GM18858 (cell line): ENCODE measurements at regions not wholly inside any gene's neighbourhood (a gene's known extent, or its start where the extent isn't known, plus 50 kb on each side); places are given as distances from the start of the nearest gene placed in this dataset.
A peak's percentile ranks its signal among the peaks of the same experiment; 100 is the strongest.
"Not testable (repeated sequence)": the region's sequence is repeated elsewhere in the genome, so short reads cannot be mapped to it uniquely, and the experiment has no call there.

ENCODE experiments used
- ATAC-seq: cut with Tn5 transposase; IDR thresholded peaks from one replicate; pipeline ENCODE4 v1.9.1; 2021; ENCODE audit not compliant: unreplicated experiment

DNA sequence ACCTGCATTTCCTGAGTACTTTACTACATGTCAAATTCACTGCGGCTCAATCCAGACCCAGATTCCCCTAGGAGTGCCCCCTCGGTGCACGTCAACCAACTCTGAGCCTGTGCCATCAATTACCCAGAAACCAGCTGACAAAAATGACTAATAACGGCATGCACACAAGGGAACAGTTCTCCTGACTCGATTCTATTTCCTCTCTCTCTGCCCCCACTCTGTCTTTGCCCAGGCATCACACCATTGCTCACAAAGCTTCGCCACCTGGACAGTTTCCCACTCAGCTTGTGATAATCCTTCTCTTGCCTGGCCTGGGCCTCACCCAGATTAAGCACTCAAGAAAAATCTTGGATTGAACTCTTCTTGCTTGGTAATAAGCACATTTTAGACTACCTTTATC, 115.3 kb upstream of the NDUFV2 start:
- no peak for ATAC-seq

DNA sequence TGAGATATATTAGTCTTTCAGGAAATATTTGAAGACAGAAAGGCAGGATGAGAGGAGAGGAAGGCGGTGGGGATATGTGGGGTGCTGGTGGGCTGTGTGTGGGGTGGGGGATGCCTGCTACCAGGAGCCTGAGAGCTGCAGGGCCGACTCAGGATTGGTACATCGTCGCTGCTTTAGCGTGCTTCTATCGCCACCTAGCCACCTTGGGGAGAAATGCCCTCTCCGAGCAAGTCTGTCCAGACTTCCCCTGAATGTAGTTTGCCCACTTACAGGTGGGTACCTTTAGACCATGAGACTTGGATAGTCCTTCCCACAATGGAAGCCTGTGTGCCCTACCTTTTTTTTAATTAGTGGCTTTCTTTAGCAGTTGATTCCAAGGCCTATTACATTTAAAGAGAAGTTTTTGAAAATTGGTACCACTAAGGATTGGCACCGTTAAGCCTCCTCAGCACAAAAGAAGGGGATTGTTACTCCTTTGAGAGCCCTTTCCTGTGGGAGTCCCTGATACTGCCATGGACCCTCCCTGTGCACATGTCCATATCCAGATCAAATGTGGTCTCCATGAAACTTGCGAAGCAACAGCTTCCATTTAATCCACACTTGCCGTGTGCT, 114.1 kb upstream of the NDUFV2 start:
- peak; percentile 72 for ATAC-seq

GRCh38 chr18:8989017-8989416, 113.5 kb upstream of the NDUFV2 start:
- ATAC-seq = no peak

DNA sequence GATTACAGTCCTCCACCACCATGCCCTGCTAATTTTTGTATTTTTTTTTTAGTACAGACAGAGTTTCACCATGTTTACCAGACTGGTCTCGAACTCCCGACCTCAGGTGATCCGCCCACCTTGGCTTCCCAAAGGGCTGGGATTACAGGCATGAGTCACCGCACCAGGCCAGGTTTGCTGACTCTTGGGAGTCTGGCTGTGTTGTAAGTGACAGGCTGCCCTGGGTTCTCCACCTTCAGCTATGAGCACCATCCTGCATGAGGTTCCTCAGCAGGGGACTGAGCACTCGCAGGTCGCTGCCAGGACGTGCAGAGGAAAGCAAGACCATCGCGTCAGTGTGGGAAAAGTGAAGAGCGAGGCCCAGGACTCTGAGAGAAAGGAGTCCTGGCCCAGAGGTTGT, 112.6 kb upstream of the NDUFV2 start:
- no peak for ATAC-seq

GRCh38 chr18:8990276-8991031, 112.0 kb upstream of the NDUFV2 start:
- no peak for ATAC-seq

DNA sequence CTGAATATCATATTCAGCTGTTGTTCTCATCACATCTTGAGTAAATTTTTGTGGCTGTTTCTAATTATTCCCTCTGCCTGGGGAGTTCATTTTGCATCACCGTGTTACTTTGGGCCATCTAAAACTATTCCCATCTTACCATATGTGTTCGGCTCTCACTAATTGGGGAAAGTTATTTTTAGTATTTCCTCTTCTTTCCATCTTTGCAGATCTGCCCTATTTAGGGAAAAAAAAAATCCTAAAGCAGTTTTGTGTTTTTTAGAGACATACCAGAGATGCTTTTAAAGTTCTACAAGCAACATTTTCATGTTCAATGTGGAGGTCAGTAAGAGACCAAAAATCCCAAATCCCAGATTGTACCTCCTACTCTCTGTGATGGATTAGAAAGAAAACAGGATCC, 111.3 kb upstream of the NDUFV2 start:
- no peak for ATAC-seq

GRCh38 chr18:8992500-8992899, 110.0 kb upstream of the NDUFV2 start:
- not testable (repeated sequence) for ATAC-seq

DNA sequence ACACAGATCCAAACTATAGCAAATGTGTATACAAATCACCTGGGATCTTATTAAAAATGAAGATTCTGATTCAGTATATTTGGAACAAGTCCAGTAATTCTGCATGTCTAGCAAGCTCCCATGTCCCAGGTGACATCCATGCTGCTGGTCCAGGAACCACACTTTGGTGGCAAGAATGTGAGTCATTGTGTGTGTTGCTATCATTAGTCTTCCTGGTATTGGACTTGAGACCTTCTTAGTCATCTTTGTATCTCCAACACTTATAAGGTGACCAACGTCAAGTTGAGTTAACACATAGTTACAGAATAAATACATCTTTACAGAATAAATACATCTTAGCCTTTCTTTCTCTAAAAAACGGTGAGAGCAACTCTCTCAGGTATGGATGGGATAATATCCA, 107.9 kb upstream of the NDUFV2 start:
- ATAC-seq = no peak

GRCh38 chr18:8995096-8995495, 107.4 kb upstream of the NDUFV2 start:
- ATAC-seq = no peak

- no peak for ATAC-seq
These were observed 105.6 kb upstream of the NDUFV2 start for GRCh38 chr18:8996771-8997432.

DNA sequence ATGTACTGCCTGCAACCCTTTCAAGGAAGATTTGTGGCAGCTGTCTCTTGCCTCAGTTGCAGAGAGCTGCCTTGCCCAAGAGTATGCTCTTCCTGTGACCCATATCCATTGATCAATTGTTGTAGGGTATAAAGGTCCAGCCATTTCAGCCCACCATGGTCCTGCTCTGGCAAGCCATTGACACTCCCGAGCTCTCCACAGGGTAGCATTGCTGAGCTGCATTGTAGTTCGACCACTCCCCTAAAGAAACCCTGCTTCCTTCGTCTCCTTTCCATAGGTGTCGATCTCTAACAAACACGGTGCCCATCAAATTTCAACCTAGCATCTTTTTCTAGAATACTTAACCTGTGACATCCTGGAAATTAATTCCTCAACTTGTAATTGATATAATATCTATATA, 104.9 kb upstream of the NDUFV2 start:
- ATAC-seq = no peak

- ATAC-seq = no peak
These were observed 103.8 kb upstream of the NDUFV2 start for GRCh38 chr18:8998481-8999217.

DNA sequence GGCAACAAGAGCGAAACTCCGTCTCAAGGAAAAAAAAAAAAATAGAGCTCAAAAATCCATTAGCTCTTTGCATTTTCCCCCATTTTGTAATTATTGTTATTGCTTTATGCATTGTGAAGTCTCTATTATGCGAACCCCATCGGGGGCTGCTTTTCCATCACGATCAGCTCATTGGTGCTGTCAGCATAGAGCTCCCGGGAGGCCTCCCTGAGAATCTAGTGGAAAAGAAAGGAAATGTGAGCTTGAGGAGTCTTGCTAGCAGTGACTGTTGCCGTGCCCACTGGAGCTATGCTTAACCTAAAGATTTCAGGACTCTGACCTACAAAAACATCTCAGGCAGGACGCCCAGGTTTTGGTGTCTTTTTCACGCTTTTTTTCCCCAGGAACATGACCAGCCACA, 102.6 kb upstream of the NDUFV2 start:
- no peak for ATAC-seq

DNA sequence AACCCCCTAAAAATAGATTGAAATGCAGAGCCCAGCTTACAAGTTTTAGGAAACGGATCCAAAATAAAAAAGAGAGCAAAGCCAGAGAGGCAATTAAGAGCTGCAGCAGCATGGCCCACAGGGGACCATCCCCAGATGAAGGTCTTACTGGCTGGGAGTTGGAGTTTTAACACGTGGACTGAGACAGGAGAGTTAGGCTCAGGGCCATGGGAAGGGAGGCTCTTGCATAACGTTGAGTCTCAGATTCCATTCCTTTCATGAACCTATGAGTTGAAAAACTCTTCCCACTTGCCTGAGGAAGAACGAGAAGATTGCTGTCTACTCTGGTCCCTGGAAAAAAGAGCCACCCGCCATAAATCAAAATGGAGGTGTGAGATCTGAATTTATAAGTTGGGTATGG, 101.8 kb upstream of the NDUFV2 start:
- no peak for ATAC-seq

DNA sequence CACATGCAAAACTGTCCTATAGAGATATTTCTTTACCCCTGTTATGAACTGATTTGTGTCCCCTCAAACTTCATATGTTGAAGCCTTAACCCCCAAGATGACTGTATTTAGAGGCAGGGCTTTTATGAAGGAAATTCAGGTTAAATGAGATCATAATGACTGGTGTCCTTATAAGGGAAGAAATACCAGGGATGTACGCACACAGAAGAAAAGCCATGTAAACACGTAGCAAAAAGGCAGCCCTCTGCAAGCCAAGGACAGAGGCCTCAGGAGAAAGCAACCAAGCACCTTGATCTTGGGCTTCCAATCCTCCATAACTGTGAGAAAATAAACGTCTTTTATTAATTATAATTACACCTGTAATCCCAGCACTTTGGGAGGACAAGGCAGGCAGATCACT, 101.3 kb upstream of the NDUFV2 start:
- no peak for ATAC-seq

DNA sequence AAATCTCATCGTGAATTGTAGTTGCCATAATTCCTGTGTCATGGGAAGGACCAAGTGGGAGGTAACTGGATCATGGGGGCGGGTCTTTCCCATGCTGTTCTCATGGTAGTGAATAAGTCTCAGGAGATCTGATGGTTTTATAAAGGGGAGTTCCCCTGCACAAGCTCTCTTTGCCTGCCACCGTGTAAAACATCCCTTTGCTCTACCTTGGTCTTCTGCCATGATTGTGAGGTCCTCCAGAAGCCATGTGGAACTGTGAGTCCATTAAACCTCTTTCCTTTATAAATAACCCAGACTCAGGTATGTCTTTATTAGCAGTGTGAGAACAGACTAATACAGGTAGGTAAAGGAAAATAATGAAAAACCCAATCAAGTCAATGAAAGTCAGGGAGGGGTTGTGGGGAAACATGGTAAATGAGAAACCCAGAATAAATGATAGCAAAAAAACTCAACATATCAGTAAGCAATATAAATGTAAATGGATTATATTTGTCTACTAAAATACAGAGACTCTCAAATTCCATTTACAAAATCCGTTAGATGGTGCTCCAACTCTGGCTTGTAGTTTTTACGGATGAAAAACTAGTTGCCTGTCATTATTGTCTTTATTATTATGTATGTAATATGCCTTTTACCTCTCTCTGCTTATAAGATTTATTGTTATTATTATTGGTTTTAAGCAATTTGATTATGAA, 98.9 kb upstream of the NDUFV2 start:
- no peak for ATAC-seq

DNA sequence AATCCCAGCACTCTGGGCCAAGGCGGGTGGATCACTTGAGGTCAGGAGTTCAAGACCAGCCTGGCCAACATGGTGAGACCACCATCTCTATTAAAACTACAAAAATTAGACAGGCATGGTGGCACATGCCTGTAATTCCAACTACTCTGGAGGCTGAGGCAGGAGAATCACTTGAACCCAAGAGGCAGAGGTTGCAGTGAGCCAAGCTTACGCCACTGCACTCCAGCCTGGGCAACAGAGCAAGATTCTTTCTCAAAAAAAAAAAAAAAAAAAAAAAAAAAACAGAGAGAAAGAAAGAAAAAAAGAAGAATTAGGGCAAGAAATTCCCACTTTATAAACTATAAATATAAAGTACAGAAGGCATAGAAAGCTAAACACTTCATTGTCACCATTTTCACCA, 98.2 kb upstream of the NDUFV2 start:
- not testable (repeated sequence) for ATAC-seq

GRCh38 chr18:9007700-9008099, 94.8 kb upstream of the NDUFV2 start:
- not testable (repeated sequence) for ATAC-seq

GRCh38 chr18:9008200-9008708, 94.2 kb upstream of the NDUFV2 start:
- ATAC-seq = no peak

DNA sequence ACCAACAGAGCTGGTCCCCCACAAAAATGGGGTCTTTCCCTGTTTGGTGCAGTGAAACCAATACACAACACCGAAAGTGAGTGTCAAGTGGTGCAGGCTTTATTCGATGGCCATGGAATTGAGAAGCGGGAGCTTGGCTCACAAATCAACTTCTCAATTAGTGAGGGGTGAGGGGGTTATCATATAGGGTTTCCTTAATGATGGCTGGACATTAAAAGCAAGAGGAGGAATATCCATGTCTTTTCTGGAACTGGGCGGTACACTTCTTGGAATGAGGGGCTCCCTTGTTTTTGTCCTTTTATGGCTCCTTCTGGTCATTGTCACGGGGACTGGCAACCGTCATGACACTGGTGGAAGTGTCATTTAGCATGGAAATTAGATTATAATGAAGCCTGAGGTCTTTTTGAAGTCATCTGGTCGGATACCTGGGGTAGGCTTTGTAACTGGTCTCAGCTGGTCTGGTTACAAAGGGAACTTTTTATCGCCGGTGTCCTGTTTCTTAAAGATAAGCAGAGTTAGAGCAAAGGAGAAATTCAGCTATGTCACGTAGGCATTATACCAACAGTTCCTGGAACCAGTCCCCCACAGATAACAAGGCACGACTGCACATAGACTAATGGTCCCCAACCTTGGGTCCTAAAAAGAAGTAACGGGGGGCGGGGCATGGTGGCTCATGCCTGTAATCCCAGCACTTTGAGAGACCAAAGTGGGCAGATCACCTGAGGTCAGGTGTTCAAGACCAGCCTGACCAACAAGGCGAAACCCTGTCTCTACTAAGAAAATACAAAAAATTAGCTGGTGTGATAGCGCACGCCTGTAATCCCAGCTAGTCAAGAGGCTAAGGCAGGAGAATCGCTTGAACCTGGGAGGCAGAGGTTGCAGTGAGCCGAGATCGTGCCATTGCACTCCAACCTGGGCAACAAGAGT, 93.5 kb upstream of the NDUFV2 start:
- no peak for ATAC-seq
